Pons (tissue), 1 donor: ENCODE measurements at regions not wholly inside any gene's neighbourhood (a gene's known extent, or its start where the extent isn't known, plus 50 kb on each side); places are given as distances from the start of the nearest gene placed in this dataset.

Experiments used
- DNase-seq: peaks from one replicate; pipeline ENCODE4 v3.0.0-alpha.2; 2016; ENCODE audit warnings: low spot score

- no peak for DNase-seq
Observed at GRCh38 chr16:20259541-20259940, 67.8 kb downstream of the GP2 start.

- DNase-seq, result no peak
Observed at GRCh38 chr16:20257234-20257633, 70.1 kb downstream of the GP2 start.

- DNase-seq, result no peak
Observed at GRCh38 chr16:20255002-20255401, 72.3 kb downstream of the GP2 start.

GRCh38 chr16:20253825-20254224 is 73.5 kb downstream of the GP2 start:
- no peak for DNase-seq

GRCh38 chr16:20249211-20249610 is 78.1 kb downstream of the GP2 start:
- no peak for DNase-seq

- no peak for DNase-seq
Observed at GRCh38 chr16:20247076-20247475, 80.2 kb downstream of the GP2 start.

GRCh38 chr16:20243731-20244281 is 83.5 kb downstream of the GP2 start:
- DNase-seq, result no peak

- DNase-seq, result no peak
Observed at GRCh38 chr16:20242568-20243255, 84.6 kb downstream of the GP2 start.

GRCh38 chr16:20241321-20241720 is 86.0 kb downstream of the GP2 start:
- DNase-seq, result no peak

- DNase-seq, result no peak
Observed at GRCh38 chr16:20236579-20237289, 90.6 kb downstream of the GP2 start.

GRCh38 chr16:20225228-20225733 is 102.0 kb downstream of the GP2 start:
- DNase-seq, result no peak

- no peak for DNase-seq
Observed at GRCh38 chr16:20221208-20221607, 106.1 kb downstream of the GP2 start.

- no peak for DNase-seq
Observed at GRCh38 chr16:20218093-20218492, 109.2 kb downstream of the GP2 start.

- DNase-seq, result no peak
Observed at GRCh38 chr16:20216591-20217217, 110.6 kb downstream of the GP2 start.

- DNase-seq, result no peak
Observed at GRCh38 chr16:20214401-20214800, 112.9 kb downstream of the GP2 start.

- peak; percentile 51 for DNase-seq
Observed at GRCh38 chr16:20203272-20203671, 124.0 kb downstream of the GP2 start.

GRCh38 chr16:20202747-20203146 is 124.6 kb downstream of the GP2 start:
- no peak for DNase-seq

- DNase-seq, result no peak
Observed at GRCh38 chr16:20192801-20193200, 119.1 kb upstream of the GPR139 start.

- no peak for DNase-seq
Observed at GRCh38 chr16:20191566-20191965, 117.9 kb upstream of the GPR139 start.

- no peak for DNase-seq
Observed at GRCh38 chr16:20181949-20182348, 108.3 kb upstream of the GPR139 start.

- no peak for DNase-seq
Observed at GRCh38 chr16:20181416-20181815, 107.7 kb upstream of the GPR139 start.

GRCh38 chr16:20178297-20178696 is 104.6 kb upstream of the GPR139 start:
- no peak for DNase-seq

- DNase-seq, result peak; percentile 25
Observed at GRCh38 chr16:20175358-20175757, 101.7 kb upstream of the GPR139 start.
